K562 (cell line): ENCODE measurements at regions not wholly inside any gene's neighbourhood (a gene's known extent, or its start where the extent isn't known, plus 50 kb on each side); places are given as distances from the start of the nearest gene placed in this dataset.

Experiments used
- ATAC-seq: fragments of 200-7000 bp; cut with Tn5 transposase; 3 replicates; pipeline ENCODE4 v1.9.1; 2020; ENCODE audit warnings: moderate library complexity
- BruUV-seq: library from RNA; stranded (reverse); fragments of 400-500 nt; replicated peaks from 2 replicates; lab custom pipeline; 2021; lab: Mats Ljungman, UMichigan
- CTCF ChIA-PET: fragments of 300-600 bp; formaldehyde crosslinking; extraction: SDS; loops from one replicate; lab custom pipeline; 2021; ENCODE audit warnings: low intra/inter-chr PET ratio; lab: Yijun Ruan, JAX
- POLR2A ChIA-PET: fragments of 300-600, 350-650 bp; sonication (Branson Sonifier 250); formaldehyde crosslinking; extraction: SDS; loops from one replicate; lab custom pipeline; 2021; ENCODE audit warnings: antibody characterized with exemption, inconsistent platforms; lab: Yijun Ruan, JAX
- DNase-seq, 4 experiments: peaks; one replicate each; pipeline versions ENCODE4 v3.0.0 to v3.0.0-alpha.2; 2011 to 2018; ENCODE audit warnings: low spot score in 3 of 4, mixed read lengths in 3 of 4; ENCODE audit errors: extremely low read depth in 1 of 4
- FAIRE-seq: peaks from 2 replicates; lab custom pipeline; 2011; peaks lifted over from hg19 to GRCh38; lab: Jason Lieb, UNC
- H2AFZ ChIP-seq: 2 replicates; pipeline ENCODE4 v1.6.0; 2011; ENCODE audit warnings: low read depth, low read length, control low read depth, inconsistent platforms
- H3K27ac ChIP-seq: fragments of 200-600 bp; 3 replicates; pipeline ENCODE4 v1.8.0; 2011; ENCODE audit warnings: low read depth, mild to moderate bottlenecking, control low read depth, inconsistent platforms, low read length, moderate library complexity, mixed read lengths; ENCODE audit errors: extremely low read depth
- H3K27me3 ChIP-seq, 2 experiments: fragments of 300-600 bp in 1 of 2; 2 replicates in 1 of 2; 3 replicates in 1 of 2; pipeline versions ENCODE4 v1.6.0 to v1.8.0; 2011; ENCODE audit warnings: inconsistent platforms in 2 of 2, low read length in 2 of 2, mild to moderate bottlenecking in 1 of 2, mixed read lengths in 1 of 2, moderate library complexity in 1 of 2; ENCODE audit not compliant: control insufficient read depth in 2 of 2, insufficient read depth in 2 of 2
- H3K36me3 ChIP-seq: fragments of 300-600 bp; 3 replicates; pipeline ENCODE4 v1.8.0; 2011; ENCODE audit warnings: mild to moderate bottlenecking, low read length, inconsistent platforms; ENCODE audit not compliant: control insufficient read depth, insufficient read depth
- H3K4me1 ChIP-seq, 2 experiments: fragments of 200-600 bp in 1 of 2; replicated peaks in 1 of 2; 2 replicates in 1 of 2; 3 replicates in 1 of 2; pipeline versions ENCODE4 v1.5.1 to v1.8.0; 2011; ENCODE audit warnings: inconsistent platforms in 2 of 2, low read length in 2 of 2, mild to moderate bottlenecking in 1 of 2, mixed read lengths in 1 of 2, moderate library complexity in 1 of 2; ENCODE audit not compliant: control insufficient read depth in 2 of 2, insufficient read depth in 2 of 2
- H3K4me2 ChIP-seq: 2 replicates; pipeline ENCODE4 v1.6.1; 2011; ENCODE audit warnings: low read length, control low read depth, inconsistent platforms, mixed read lengths; ENCODE audit not compliant: insufficient read depth
- H3K4me3 ChIP-seq: fragments of 200-600 bp; sonication (generic), shearing (Covaris generic); 2 replicates; pipeline ENCODE4 v1.5.1; 2016; ENCODE audit warnings: control low read depth, inconsistent platforms
- H3K79me2 ChIP-seq: fragments of 200-600 bp; 3 replicates; pipeline ENCODE4 v1.8.0; 2011; ENCODE audit warnings: low read length, inconsistent platforms; ENCODE audit not compliant: control insufficient read depth, insufficient read depth
- H3K9ac ChIP-seq, 2 experiments: 2 replicates each; pipeline versions ENCODE4 v1.6.0 to v1.6.1; 2011; ENCODE audit warnings: low read depth in 2 of 2, low read length in 2 of 2, control low read depth in 1 of 2, inconsistent platforms in 1 of 2, mild to moderate bottlenecking in 1 of 2, mixed read lengths in 1 of 2; ENCODE audit not compliant: insufficient read depth in 1 of 2
- H3K9me1 ChIP-seq: one replicate; pipeline ENCODE4 v1.6.0; 2011; ENCODE audit warnings: inconsistent platforms, mild to moderate bottlenecking, low read length, moderate library complexity; ENCODE audit not compliant: control insufficient read depth, insufficient read depth
- H3K9me3 ChIP-seq: replicated peaks from 2 replicates; pipeline ENCODE4 v1.5.1; 2011; ENCODE audit warnings: low read depth, low read length, inconsistent platforms; ENCODE audit not compliant: control insufficient read depth, insufficient read depth
- H4K20me1 ChIP-seq: replicated peaks from 2 replicates; pipeline ENCODE4 v1.6.1; 2011; ENCODE audit warnings: low read length, inconsistent platforms, mixed read lengths; ENCODE audit not compliant: control insufficient read depth, insufficient read depth
- BRD4 ChIP-seq: fragments of 200-600 bp; sonication (generic); IDR thresholded peaks from 2 replicates; pipeline ENCODE4 v1.6.1; 2017; ENCODE audit warnings: inconsistent platforms
- DNMT1 ChIP-seq: fragments of 450-650 bp; IDR thresholded peaks from 2 replicates; pipeline ENCODE4 v1.6.1; 2016; ENCODE audit warnings: antibody characterized with exemption, mild to moderate bottlenecking
- ELF2 ChIP-seq: fragments of 250-450 bp; sonication (Bioruptor Pico); IDR thresholded peaks from 2 replicates; pipeline ENCODE4 v1.5.0; 2021; ENCODE audit warnings: mild to moderate bottlenecking
- FIP1L1 ChIP-seq: fragments of 200-400 bp; formaldehyde crosslinking; IDR thresholded peaks from 2 replicates; pipeline ENCODE4 v1.6.1; 2018; ENCODE audit warnings: mild to moderate bottlenecking, low read depth, low read length; ENCODE audit not compliant: poor library complexity, severe bottlenecking
- HNRNPL ChIP-seq: fragments of 200-400 bp; formaldehyde crosslinking; IDR thresholded peaks from 2 replicates; pipeline ENCODE4 v1.6.1; 2017; ENCODE audit warnings: low read depth, mild to moderate bottlenecking, low read length
- SAFB ChIP-seq: fragments of 200-400 bp; formaldehyde crosslinking; IDR thresholded peaks from 2 replicates; pipeline ENCODE4 v1.6.1; 2017; ENCODE audit warnings: low read depth, low read length, borderline replicate concordance
- ZBTB5 ChIP-seq: fragments of 450-650 bp; IDR thresholded peaks from 2 replicates; pipeline ENCODE4 v1.6.1; 2017; ENCODE audit warnings: antibody characterized with exemption
- ZNF165 ChIP-seq: fragments of 250-450 bp; sonication (Bioruptor Pico); IDR thresholded peaks from 2 replicates; pipeline ENCODE4 v1.4.0; 2020; ENCODE audit warnings: borderline replicate concordance
- ZNF274 ChIP-seq: IDR thresholded peaks from 2 replicates; pipeline ENCODE4 v1.6.1; 2011; ENCODE audit warnings: low read depth, mild to moderate bottlenecking, low read length, moderate library complexity, borderline replicate concordance
- ZNF551 ChIP-seq: fragments of 250-450 bp; sonication (Bioruptor Pico); IDR thresholded peaks from 2 replicates; pipeline ENCODE4 v1.5.0; 2021; ENCODE audit warnings: mild to moderate bottlenecking, moderate library complexity
- WGBS: fragments of 100-300 bp; shearing (Covaris generic); methylation state at CpG from one replicate; pipeline ENCODE4 v1.1.6; 2016; ENCODE audit warnings: low coverage, mixed read lengths; ENCODE audit not compliant: insufficient coverage; ENCODE audit errors: missing lambda C conversion rate; 5-methylcytosine and 5-hydroxymethylcytosine counted together
- in situ Hi-C: fragments of 300-500 bp; cut with MboI; formaldehyde crosslinking; loops from 4 replicates; pipeline ENCODE4 v1.15.0; 2018; ENCODE audit warnings: inconsistent platforms, mixed read lengths
- intact Hi-C: fragments of 100-400 bp; cut with micrococcal nuclease; formaldehyde crosslinking; loops from 2 replicates; pipeline ENCODE4 v1.14.2; 2022
- TF ChIP-seq, protein P1 (sequence below), 2 experiments: IDR thresholded peaks in 1 of 2; conservative IDR thresholded peaks in 1 of 2; 2 replicates each; pipeline ENCODE4 v1.6.1; 2016; ENCODE audit warnings: low read depth in 2 of 2, mild to moderate bottlenecking in 1 of 2, missing compliant biosample characterization in 1 of 2, missing genetic modification characterization in 1 of 2, moderate library complexity in 1 of 2
- TF ChIP-seq, protein P2 (sequence below): IDR thresholded peaks from 3 replicates; pipeline ENCODE4 v1.6.1; 2011; ENCODE audit warnings: borderline replicate concordance, mild to moderate bottlenecking, moderate library complexity; ENCODE audit not compliant: insufficient read length; ENCODE audit errors: extremely low read depth

GRCh38 chr14:41349289-41349910, 257.3 kb upstream of the LRFN5 start (continued):
- TF ChIP-seq ZBTB5 (no peak), DNMT1 (no peak)
- TF ChIP-seq, protein P1, sequence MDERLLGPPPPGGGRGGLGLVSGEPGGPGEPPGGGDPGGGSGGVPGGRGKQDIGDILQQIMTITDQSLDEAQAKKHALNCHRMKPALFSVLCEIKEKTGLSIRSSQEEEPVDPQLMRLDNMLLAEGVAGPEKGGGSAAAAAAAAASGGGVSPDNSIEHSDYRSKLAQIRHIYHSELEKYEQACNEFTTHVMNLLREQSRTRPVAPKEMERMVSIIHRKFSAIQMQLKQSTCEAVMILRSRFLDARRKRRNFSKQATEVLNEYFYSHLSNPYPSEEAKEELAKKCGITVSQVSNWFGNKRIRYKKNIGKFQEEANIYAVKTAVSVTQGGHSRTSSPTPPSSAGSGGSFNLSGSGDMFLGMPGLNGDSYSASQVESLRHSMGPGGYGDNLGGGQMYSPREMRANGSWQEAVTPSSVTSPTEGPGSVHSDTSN (CRISPR knock-in tag; IDR thresholded peaks at IDR 0.05; ENCODE audit: low read depth), result no peak
- TF ChIP-seq, protein P1 (tag; conservative IDR thresholded peaks at IDR 0.05; ENCODE audit: low read depth), result no peak

GRCh38 chr14:41343857-41344256, 262.8 kb upstream of the LRFN5 start:
- no peak overlapping the region for H3K9ac ChIP-seq
- no peaks in the 10 kb centered on the region for H3K9me3 ChIP-seq
- H3K4me3 ChIP-seq, result no peak overlapping the region
- no peak overlapping the region for H3K27ac ChIP-seq
- H4K20me1 ChIP-seq, result no peaks in the 10 kb centered on the region
- ChIA-PET POLR2A (no interaction called here), CTCF (no interaction called here)
- no TSS peak for BruUV-seq
- H3K4me1 ChIP-seq, result no peaks in the 10 kb centered on the region
- H2AFZ ChIP-seq, result no peak overlapping the region
- no peaks in the 10 kb centered on the region for H3K79me2 ChIP-seq
- no peak for ATAC-seq
- no peaks in the 10 kb centered on the region for H3K27me3 ChIP-seq
- H3K36me3 ChIP-seq, result no peaks in the 10 kb centered on the region
- WGBS, result 0% methylated on average over 4 of the region's 4 CpGs
- no peaks in the 10 kb centered on the region for H3K9me1 ChIP-seq
- intact Hi-C loops (no loop called here), in situ Hi-C loops (no loop called here)
- no peak for DNase-seq
- FAIRE-seq, result no peak
- H3K4me2 ChIP-seq, result no peak overlapping the region
- TF ChIP-seq FIP1L1 (no peak), ELF2 (CRISPR knock-in tag) (no peak), ZNF165 (CRISPR knock-in tag) (no peak), ZNF551 (no peak), BRD4 (no peak), ZNF274 (no peak), SAFB (no peak), HNRNPL (no peak)
- TF ChIP-seq, protein P2, sequence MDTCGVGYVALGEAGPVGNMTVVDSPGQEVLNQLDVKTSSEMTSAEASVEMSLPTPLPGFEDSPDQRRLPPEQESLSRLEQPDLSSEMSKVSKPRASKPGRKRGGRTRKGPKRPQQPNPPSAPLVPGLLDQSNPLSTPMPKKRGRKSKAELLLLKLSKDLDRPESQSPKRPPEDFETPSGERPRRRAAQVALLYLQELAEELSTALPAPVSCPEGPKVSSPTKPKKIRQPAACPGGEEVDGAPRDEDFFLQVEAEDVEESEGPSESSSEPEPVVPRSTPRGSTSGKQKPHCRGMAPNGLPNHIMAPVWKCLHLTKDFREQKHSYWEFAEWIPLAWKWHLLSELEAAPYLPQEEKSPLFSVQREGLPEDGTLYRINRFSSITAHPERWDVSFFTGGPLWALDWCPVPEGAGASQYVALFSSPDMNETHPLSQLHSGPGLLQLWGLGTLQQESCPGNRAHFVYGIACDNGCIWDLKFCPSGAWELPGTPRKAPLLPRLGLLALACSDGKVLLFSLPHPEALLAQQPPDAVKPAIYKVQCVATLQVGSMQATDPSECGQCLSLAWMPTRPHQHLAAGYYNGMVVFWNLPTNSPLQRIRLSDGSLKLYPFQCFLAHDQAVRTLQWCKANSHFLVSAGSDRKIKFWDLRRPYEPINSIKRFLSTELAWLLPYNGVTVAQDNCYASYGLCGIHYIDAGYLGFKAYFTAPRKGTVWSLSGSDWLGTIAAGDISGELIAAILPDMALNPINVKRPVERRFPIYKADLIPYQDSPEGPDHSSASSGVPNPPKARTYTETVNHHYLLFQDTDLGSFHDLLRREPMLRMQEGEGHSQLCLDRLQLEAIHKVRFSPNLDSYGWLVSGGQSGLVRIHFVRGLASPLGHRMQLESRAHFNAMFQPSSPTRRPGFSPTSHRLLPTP, result no peak
